Hypothalamus (tissue), 51 donors: ENCODE measurements at regions not wholly inside any gene's neighbourhood (a gene's known extent, or its start where the extent isn't known, plus 50 kb on each side); places are given as distances from the start of the nearest gene placed in this dataset.
"Not testable (repeated sequence)": the region's sequence is repeated elsewhere in the genome, so short reads cannot be mapped to it uniquely, and the experiment has no call there.

Experiments used
- DNase-seq, 51 donors: peaks; one replicate each; lab custom pipeline; 2025; lab: John Stamatoyannopoulos, UW

GRCh38 chr7:63205136-63205535 lies 793.5 kb upstream of the ZNF722 start:
- peak in 1 of 51 donors; percentile 0 for DNase-seq

GRCh38 chr7:63233101-63233500 lies 765.5 kb upstream of the ZNF722 start:
- not testable (repeated sequence) for DNase-seq

GRCh38 chr7:63233881-63234280 lies 764.8 kb upstream of the ZNF722 start:
- DNase-seq, result no peak
